Heart left ventricle (tissue), 13 donors: ENCODE measurements at regions not wholly inside any gene's neighbourhood (a gene's known extent, or its start where the extent isn't known, plus 50 kb on each side); places are given as distances from the start of the nearest gene placed in this dataset.

Experiments used
- CTCF ChIP-seq, 12 donors: fragments of 200-600 bp; sonication (generic) in 4 of 12; IDR thresholded peaks; one replicate each; pipeline versions ENCODE4 v1.5.0 to v1.8.0; 2018 to 2022; ENCODE audit warnings: antibody characterized with exemption in 12 of 12, mild to moderate bottlenecking in 5 of 12
- POLR2A ChIP-seq, 2 donors: fragments of 450-650 bp; IDR thresholded peaks; one replicate each; pipeline ENCODE4 v1.6.1; 2017; ENCODE audit warnings: antibody characterized with exemption in 2 of 2, mild to moderate bottlenecking in 2 of 2, moderate library complexity in 2 of 2
- donor health status: ischemic (EF 13 %, LVEDD 7.1; RV severe dilation, severe dysfunction).
- donor health status: DM: no; HTN: yes; CAD: no.
- donor health status: DM: no; HTN: no; CAD: no.
- donor health status: ischemic (EF 25% LVEDD 6.9; RV normal size, moderate dysfunction).
- donor health status: ischemic (EF 25% LVEDD 5.7; RV mildly dilated, moderate dysfunction).
- donor health status: ischemic (EF 35%, LVEDD 5.7; RV mildly dilated, moderate dysfunction).
- donor health status: nonischemic (EF 11% LVEDD 7.7; RV severe dilation, severe dysfunction).
- donor health status: DM: yes; HTN: yes; CAD: no.
- donor health status: PGD.
- donor health status: ischemic (EF 29% LVEDD 5.4; RV normal size, mild dysfunction).
- donor health status: nonischemic (EF 23%, LVEDD 6.1; RV moderate dilation, normal function).

DNA sequence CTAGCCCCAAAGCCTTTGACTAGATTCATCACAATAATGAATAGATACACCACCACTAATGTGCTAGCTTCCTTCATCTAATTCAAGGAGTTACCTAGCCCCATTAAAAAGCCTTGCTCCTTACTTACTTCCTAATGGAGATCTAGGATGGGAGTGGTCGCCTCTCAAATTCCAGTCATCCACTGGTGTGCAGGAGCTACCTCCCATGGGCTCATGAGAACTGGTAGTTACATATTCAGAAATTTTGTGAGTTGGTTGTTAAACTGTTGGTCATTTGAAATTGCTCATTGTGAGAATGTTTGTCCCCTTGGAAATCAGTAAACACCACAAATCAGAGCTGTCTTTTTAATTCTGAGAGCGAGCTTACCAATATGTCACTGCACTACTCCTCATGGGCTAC, 91.7 kb upstream of the GDNF start:
- TF ChIP-seq POLR2A (IDR thresholded peaks at IDR 0.05) (no peak), CTCF (IDR thresholded peaks at IDR 0.05) (no peak)
